ENCODE measurements at regions not wholly inside any gene's neighbourhood (a gene's known extent, or its start where the extent isn't known, plus 50 kb on each side); places are given as distances from the start of the nearest gene placed in this dataset.

DNA sequence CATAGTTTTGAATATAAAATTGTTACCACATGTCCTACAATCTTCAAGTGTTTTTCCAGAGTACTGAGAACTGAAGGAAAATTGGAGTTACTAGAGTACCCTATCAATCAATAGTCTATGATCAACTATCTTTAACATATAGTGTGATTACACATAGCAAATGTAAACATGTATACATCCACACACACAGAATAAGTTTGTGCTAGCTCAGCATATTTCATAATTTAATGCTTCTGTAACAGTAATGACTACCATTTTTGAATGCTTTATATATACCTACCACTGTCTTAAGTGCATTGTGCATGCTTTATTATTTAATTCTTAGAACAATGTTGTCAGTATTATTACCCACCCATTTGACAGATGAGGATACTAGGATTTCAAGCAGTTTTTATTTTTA is 523.9 kb downstream of the HAO1 start:
- no peaks in the 10 kb centered on the region for H3K4me1 Mint-ChIP-seq
- DNase-seq = no peak
- no peaks in the 10 kb centered on the region for H3K27me3 Mint-ChIP-seq (ENCODE audit: insufficient read depth)

GRCh38 chr20:7420345-7420744 is 519.9 kb downstream of the HAO1 start:
- no peaks in the 10 kb centered on the region for H3K36me3 ChIP-seq (ENCODE audit: control insufficient read depth, insufficient read depth, low read length)
- no peak overlapping the region for H3K9ac ChIP-seq (ENCODE audit: extremely low read depth, low read length, poor library complexity, severe bottlenecking)
- Mint-ChIP-seq H3K4me1 (no peaks in the 10 kb centered on the region), H3K27me3 (ENCODE audit: insufficient read depth) (no peaks in the 10 kb centered on the region), H3K36me3 (ENCODE audit: low read depth) (no peaks in the 10 kb centered on the region), H3K9me3 (no peaks in the 10 kb centered on the region), H3K27ac (no peak overlapping the region), H3K4me3 (no peak overlapping the region)
- no peak for DNase-seq
- TF ChIP-seq, protein P1, sequence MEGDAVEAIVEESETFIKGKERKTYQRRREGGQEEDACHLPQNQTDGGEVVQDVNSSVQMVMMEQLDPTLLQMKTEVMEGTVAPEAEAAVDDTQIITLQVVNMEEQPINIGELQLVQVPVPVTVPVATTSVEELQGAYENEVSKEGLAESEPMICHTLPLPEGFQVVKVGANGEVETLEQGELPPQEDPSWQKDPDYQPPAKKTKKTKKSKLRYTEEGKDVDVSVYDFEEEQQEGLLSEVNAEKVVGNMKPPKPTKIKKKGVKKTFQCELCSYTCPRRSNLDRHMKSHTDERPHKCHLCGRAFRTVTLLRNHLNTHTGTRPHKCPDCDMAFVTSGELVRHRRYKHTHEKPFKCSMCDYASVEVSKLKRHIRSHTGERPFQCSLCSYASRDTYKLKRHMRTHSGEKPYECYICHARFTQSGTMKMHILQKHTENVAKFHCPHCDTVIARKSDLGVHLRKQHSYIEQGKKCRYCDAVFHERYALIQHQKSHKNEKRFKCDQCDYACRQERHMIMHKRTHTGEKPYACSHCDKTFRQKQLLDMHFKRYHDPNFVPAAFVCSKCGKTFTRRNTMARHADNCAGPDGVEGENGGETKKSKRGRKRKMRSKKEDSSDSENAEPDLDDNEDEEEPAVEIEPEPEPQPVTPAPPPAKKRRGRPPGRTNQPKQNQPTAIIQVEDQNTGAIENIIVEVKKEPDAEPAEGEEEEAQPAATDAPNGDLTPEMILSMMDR (conservative IDR thresholded peaks at IDR 0.05) = no peak
- no peaks in the 10 kb centered on the region for H3K9me3 ChIP-seq (ENCODE audit: control insufficient read depth, low read length)
- no peaks in the 10 kb centered on the region for H3K4me1 ChIP-seq (ENCODE audit: control insufficient read depth, insufficient read depth, low read length)
- H3K27ac ChIP-seq (ENCODE audit: low read depth, low read length) = no peak overlapping the region
- H3K4me3 ChIP-seq (ENCODE audit: low read length) = no peak overlapping the region
- no peaks in the 10 kb centered on the region for H3K27me3 ChIP-seq (ENCODE audit: control insufficient read depth, insufficient read depth, low read length, poor library complexity, severe bottlenecking)

More for the DNA sequence above, 523.9 kb downstream of the HAO1 start:
- H3K4me3 ChIP-seq (ENCODE audit: low read length) = no peak overlapping the region
- no peaks in the 10 kb centered on the region for H3K9me3 ChIP-seq (ENCODE audit: control insufficient read depth, low read length)
- H3K36me3 Mint-ChIP-seq (ENCODE audit: low read depth) = no peaks in the 10 kb centered on the region
- TF ChIP-seq, protein P1 (conservative IDR thresholded peaks at IDR 0.05) = no peak
- H3K9ac ChIP-seq (ENCODE audit: extremely low read depth, low read length, poor library complexity, severe bottlenecking) = no peak overlapping the region
- no peaks in the 10 kb centered on the region for H3K4me1 ChIP-seq (ENCODE audit: control insufficient read depth, insufficient read depth, low read length)
- H3K36me3 ChIP-seq (ENCODE audit: control insufficient read depth, insufficient read depth, low read length) = no peaks in the 10 kb centered on the region
- H3K27me3 ChIP-seq (ENCODE audit: control insufficient read depth, insufficient read depth, low read length, poor library complexity, severe bottlenecking) = no peaks in the 10 kb centered on the region
- H3K4me3 Mint-ChIP-seq = no peak overlapping the region
- no peaks in the 10 kb centered on the region for H3K9me3 Mint-ChIP-seq
- no peak overlapping the region for H3K27ac ChIP-seq (ENCODE audit: low read depth, low read length)
- H3K27ac Mint-ChIP-seq = no peak overlapping the region

DNA sequence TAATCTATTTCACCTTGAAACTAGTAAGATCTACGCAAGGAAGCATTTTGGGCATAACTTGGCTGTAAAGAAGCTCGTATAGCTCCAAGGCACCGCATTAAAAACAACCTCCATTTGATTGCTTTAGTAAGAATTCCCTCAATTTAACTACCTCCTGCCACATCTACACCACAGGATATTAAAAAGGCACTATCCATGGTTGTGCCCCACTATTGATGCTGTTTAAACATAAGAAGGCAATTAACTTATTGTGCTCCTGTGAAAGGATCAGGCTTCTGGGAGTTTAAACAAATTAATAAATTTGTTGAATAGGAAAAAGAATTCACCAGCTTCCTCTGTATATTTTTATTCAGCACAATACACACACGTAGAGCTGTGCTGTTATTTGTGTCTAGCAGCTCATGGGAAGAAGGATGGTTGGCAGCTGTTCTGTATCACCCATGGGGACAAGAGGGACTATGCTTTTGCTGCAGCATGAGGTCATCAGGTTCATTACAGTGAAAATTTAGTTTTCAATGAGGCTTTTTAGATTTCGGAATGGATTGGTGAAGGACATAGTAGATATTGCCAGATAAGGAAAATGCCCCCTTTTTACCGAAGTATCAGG is 513.3 kb downstream of the HAO1 start:
- no peak overlapping the region for H3K9ac ChIP-seq (ENCODE audit: extremely low read depth, low read length, poor library complexity, severe bottlenecking)
- Mint-ChIP-seq H3K27me3 (ENCODE audit: insufficient read depth) (no peaks in the 10 kb centered on the region), H3K36me3 (ENCODE audit: low read depth) (no peaks in the 10 kb centered on the region), H3K4me1 (peaks cover 5% of the 10 kb centered on the region), H3K27ac (no peak overlapping the region), H3K4me3 (no peak overlapping the region), H3K9me3 (no peaks in the 10 kb centered on the region)
- H3K4me1 ChIP-seq (ENCODE audit: control insufficient read depth, insufficient read depth, low read length) = no peaks in the 10 kb centered on the region
- H3K4me3 ChIP-seq (ENCODE audit: low read length) = no peak overlapping the region
- H3K27ac ChIP-seq (ENCODE audit: low read depth, low read length) = no peak overlapping the region
- no peaks in the 10 kb centered on the region for H3K36me3 ChIP-seq (ENCODE audit: control insufficient read depth, insufficient read depth, low read length)
- no peak for DNase-seq
- 88 to 94% methylated on average over 4 to 6 of the region's 6 CpGs for WGBS, 2 experiments (ENCODE audit: insufficient coverage in 1 of 2, insufficient read length in 1 of 2)
- TF ChIP-seq, protein P1 (conservative IDR thresholded peaks at IDR 0.05) = no peak
- no peaks in the 10 kb centered on the region for H3K27me3 ChIP-seq (ENCODE audit: control insufficient read depth, insufficient read depth, low read length, poor library complexity, severe bottlenecking)
- no peaks in the 10 kb centered on the region for H3K9me3 ChIP-seq (ENCODE audit: control insufficient read depth, low read length)

All from endodermal cell (in vitro differentiated cells).